Caco-2 (cell line): ENCODE measurements at regions not wholly inside any gene's neighbourhood (a gene's known extent, or its start where the extent isn't known, plus 50 kb on each side); places are given as distances from the start of the nearest gene placed in this dataset.

Experiments
- BruUV-seq: library from RNA; stranded (reverse); fragments of 400-500 nt; replicated peaks from 2 replicates; lab custom pipeline; 2021; lab: Mats Ljungman, UMichigan
- CTCF ChIA-PET: fragments of 300-600 bp; sonication (Branson Sonifier 250); formaldehyde crosslinking; loops from one replicate; lab custom pipeline; 2022; ENCODE audit warnings: antibody characterized with exemption; lab: Charles Lee
- POLR2A ChIA-PET: fragments of 300-600 bp; sonication (Branson Sonifier 250); formaldehyde crosslinking; loops from one replicate; lab custom pipeline; 2022; ENCODE audit warnings: antibody characterized with exemption; lab: Charles Lee
- DNase-seq, 2 experiments: peaks; one replicate each; pipeline versions ENCODE4 v3.0.0 to v3.0.0-alpha.2; 2020 to 2022
- H3K27me3 ChIP-seq: replicated peaks from 2 replicates; pipeline ENCODE4 v1.6.0; 2011; ENCODE audit warnings: low read length; ENCODE audit not compliant: control insufficient read depth, insufficient read depth
- H3K36me3 ChIP-seq: 2 replicates; pipeline ENCODE4 v1.5.1; 2011; ENCODE audit warnings: low read length; ENCODE audit not compliant: control insufficient read depth, insufficient read depth
- H3K4me1 ChIP-seq: fragments of 250-450 bp; sonication (Bioruptor Pico); 2 replicates; pipeline ENCODE4 v1.5.1; 2020; ENCODE audit warnings: mild to moderate bottlenecking
- H3K4me3 ChIP-seq: 2 replicates; pipeline ENCODE4 v1.5.1; 2011; ENCODE audit warnings: low read depth, mild to moderate bottlenecking, control low read depth, low read length
- H3K9me3 ChIP-seq: fragments of 250-450 bp; sonication (Bioruptor Pico); 2 replicates; pipeline ENCODE4 v1.5.1; 2020; ENCODE audit warnings: mild to moderate bottlenecking, moderate library complexity
- H3K27ac Mint-ChIP-seq: one replicate; pipeline ENCODE4 v1.8.0; 2022; ENCODE audit warnings: mixed read lengths; ENCODE audit not compliant: unreplicated experiment
- H3K27me3 Mint-ChIP-seq: one replicate; pipeline ENCODE4 v1.8.0; 2022; ENCODE audit warnings: mixed read lengths; ENCODE audit not compliant: insufficient read depth, unreplicated experiment
- H3K36me3 Mint-ChIP-seq: one replicate; pipeline ENCODE4 v1.8.0; 2022; ENCODE audit warnings: mild to moderate bottlenecking, mixed read lengths; ENCODE audit not compliant: insufficient read depth, unreplicated experiment
- H3K4me1 Mint-ChIP-seq: one replicate; pipeline ENCODE4 v1.8.0; 2022; ENCODE audit warnings: low read depth, mixed read lengths; ENCODE audit not compliant: unreplicated experiment
- H3K4me3 Mint-ChIP-seq: one replicate; pipeline ENCODE4 v1.8.0; 2022; ENCODE audit warnings: mild to moderate bottlenecking, moderate library complexity, mixed read lengths; ENCODE audit not compliant: unreplicated experiment
- H3K9me3 Mint-ChIP-seq: one replicate; pipeline ENCODE4 v1.8.0; 2022; ENCODE audit warnings: mixed read lengths; ENCODE audit not compliant: unreplicated experiment
- CTCF ChIP-seq, 2 experiments: fragments of 200-600 bp in 1 of 2; IDR thresholded peaks; 1 replicate in 1 of 2; 2 replicates in 1 of 2; pipeline versions ENCODE4 v1.5.1 to v1.8.0; 2011 to 2022; ENCODE audit warnings: antibody characterized with exemption in 1 of 2, control low read depth in 1 of 2, inconsistent platforms in 1 of 2, low read depth in 1 of 2, low read length in 1 of 2, mild to moderate bottlenecking in 1 of 2, moderate library complexity in 1 of 2; ENCODE audit not compliant: insufficient read depth in 1 of 2, severe bottlenecking in 1 of 2, unreplicated experiment in 1 of 2
- intact Hi-C: fragments of 100-400 bp; cut with micrococcal nuclease; formaldehyde crosslinking; loops from one replicate; pipeline ENCODE4 v1.10.0; 2022; ENCODE audit not compliant: unreplicated experiment

- Mint-ChIP-seq H3K27ac (no peak overlapping the region), H3K36me3 (no peaks in the 10 kb centered on the region), H3K9me3 (no peaks in the 10 kb centered on the region), H3K4me3 (no peak overlapping the region), H3K4me1 (no peaks in the 10 kb centered on the region), H3K27me3 (no peaks in the 10 kb centered on the region)
- H3K9me3 ChIP-seq = no peaks in the 10 kb centered on the region
- ChIA-PET POLR2A (no interaction called here), CTCF (no interaction called here)
- no peaks in the 10 kb centered on the region for H3K4me1 ChIP-seq
- intact Hi-C loops = no loop called here
- no peak for TF ChIP-seq CTCF (IDR thresholded peaks at IDR 0.05; ENCODE audit: insufficient read depth in 1 of 2, low read depth in 1 of 2, low read length in 1 of 2, severe bottlenecking in 1 of 2, unreplicated experiment in 1 of 2)
- H3K27me3 ChIP-seq = no peaks in the 10 kb centered on the region
- no peaks in the 10 kb centered on the region for H3K36me3 ChIP-seq
- no TSS peak for BruUV-seq
- no peak for DNase-seq
- no peak overlapping the region for H3K4me3 ChIP-seq
Measured at GRCh38 chr6:149217466-149217888, 100.0 kb upstream of the TAB2 start.

GRCh38 chr6:149218471-149218870 lies 99.0 kb upstream of the TAB2 start:
- Mint-ChIP-seq H3K9me3 (no peaks in the 10 kb centered on the region), H3K36me3 (no peaks in the 10 kb centered on the region), H3K27ac (no peak overlapping the region), H3K4me1 (no peaks in the 10 kb centered on the region), H3K27me3 (no peaks in the 10 kb centered on the region), H3K4me3 (no peak overlapping the region)
- TF ChIP-seq CTCF (IDR thresholded peaks at IDR 0.05; ENCODE audit: insufficient read depth in 1 of 2, low read depth in 1 of 2, low read length in 1 of 2, severe bottlenecking in 1 of 2, unreplicated experiment in 1 of 2) = no peak
- intact Hi-C loops = no loop called here
- no peak for DNase-seq
- peaks cover 2% of the 10 kb centered on the region; the same call in 1 of the 2 replicates for H3K4me1 ChIP-seq
- ChIA-PET POLR2A (no interaction called here), CTCF (no interaction called here)
- no peaks in the 10 kb centered on the region for H3K36me3 ChIP-seq
- H3K27me3 ChIP-seq = no peaks in the 10 kb centered on the region
- no peaks in the 10 kb centered on the region for H3K9me3 ChIP-seq
- no TSS peak for BruUV-seq
- H3K4me3 ChIP-seq = no peak overlapping the region

GRCh38 chr6:149218915-149219314 lies 98.6 kb upstream of the TAB2 start:
- CTCF ChIA-PET = no interaction called here
- Histone ChIP-seq H3K4me3 (no peak overlapping the region), H3K27me3 (no peaks in the 10 kb centered on the region), H3K9me3 (no peaks in the 10 kb centered on the region), H3K4me1 (peaks cover 6% of the 10 kb centered on the region), H3K36me3 (no peaks in the 10 kb centered on the region)
- POLR2A ChIA-PET = no interaction called here
- BruUV-seq = no TSS peak
- TF ChIP-seq CTCF (IDR thresholded peaks at IDR 0.05; ENCODE audit: insufficient read depth in 1 of 2, low read depth in 1 of 2, low read length in 1 of 2, severe bottlenecking in 1 of 2, unreplicated experiment in 1 of 2) = no peak
- intact Hi-C loops = no loop called here
- no peaks in the 10 kb centered on the region for H3K27me3 Mint-ChIP-seq
- no peak for DNase-seq
- H3K9me3 Mint-ChIP-seq = no peaks in the 10 kb centered on the region
- peaks cover 4% of the 10 kb centered on the region for H3K4me1 Mint-ChIP-seq
- no peak overlapping the region for H3K4me3 Mint-ChIP-seq
- H3K27ac Mint-ChIP-seq = no peak overlapping the region
- H3K36me3 Mint-ChIP-seq = no peaks in the 10 kb centered on the region
